Activated CD4-positive, alpha-beta memory T cell treated with anti-CD3 and anti-CD28 coated beads for 36 hours (primary cell): ENCODE measurements at regions not wholly inside any gene's neighbourhood (a gene's known extent, or its start where the extent isn't known, plus 50 kb on each side); places are given as distances from the start of the nearest gene placed in this dataset.

Experiments
- CTCF ChIA-PET: fragments of 350-600 bp; sonication (Branson Sonifier 250); formaldehyde crosslinking; loops from one replicate; lab custom pipeline; 2021; ENCODE audit warnings: antibody characterized with exemption, inconsistent platforms; lab: Charles Lee
- POLR2A ChIA-PET: fragments of 350-600 bp; sonication (Branson Sonifier 250); formaldehyde crosslinking; loops from one replicate; lab custom pipeline; 2021; ENCODE audit warnings: antibody characterized with exemption; lab: Charles Lee
- DNase-seq: peaks from one replicate; pipeline ENCODE4 v3.0.0-alpha.2; 2020
- H3K27ac Mint-ChIP-seq: one replicate; pipeline ENCODE4 v1.8.0; 2021; ENCODE audit warnings: mixed read lengths
- H3K27me3 Mint-ChIP-seq: one replicate; pipeline ENCODE4 v1.8.0; 2021; ENCODE audit warnings: mixed read lengths
- H3K36me3 Mint-ChIP-seq: one replicate; pipeline ENCODE4 v1.8.0; 2021; ENCODE audit warnings: mixed read lengths
- H3K4me1 Mint-ChIP-seq: one replicate; pipeline ENCODE4 v1.8.0; 2021; ENCODE audit warnings: low read depth, mixed read lengths
- H3K4me3 Mint-ChIP-seq: one replicate; pipeline ENCODE4 v1.8.0; 2021; ENCODE audit warnings: mild to moderate bottlenecking, mixed read lengths
- H3K9me3 Mint-ChIP-seq: one replicate; pipeline ENCODE4 v1.8.0; 2021; ENCODE audit warnings: mixed read lengths
- intact Hi-C: fragments of 100-400 bp; cut with micrococcal nuclease; formaldehyde crosslinking; loops from one replicate; pipeline ENCODE4 v1.15.1; 2023

GRCh38 chr20:60117065-60117464 lies 158.8 kb downstream of the CDH26 start:
- POLR2A ChIA-PET = no interaction called here
- no peaks in the 10 kb centered on the region for H3K9me3 Mint-ChIP-seq
- DNase-seq = no peak
- CTCF ChIA-PET = no interaction called here
- H3K4me1 Mint-ChIP-seq = no peaks in the 10 kb centered on the region
- peaks cover 2% of the 10 kb centered on the region for H3K27me3 Mint-ChIP-seq
- intact Hi-C loops = no loop called here
- no peak overlapping the region for H3K4me3 Mint-ChIP-seq
- no peak overlapping the region for H3K27ac Mint-ChIP-seq
- H3K36me3 Mint-ChIP-seq = no peaks in the 10 kb centered on the region

DNA sequence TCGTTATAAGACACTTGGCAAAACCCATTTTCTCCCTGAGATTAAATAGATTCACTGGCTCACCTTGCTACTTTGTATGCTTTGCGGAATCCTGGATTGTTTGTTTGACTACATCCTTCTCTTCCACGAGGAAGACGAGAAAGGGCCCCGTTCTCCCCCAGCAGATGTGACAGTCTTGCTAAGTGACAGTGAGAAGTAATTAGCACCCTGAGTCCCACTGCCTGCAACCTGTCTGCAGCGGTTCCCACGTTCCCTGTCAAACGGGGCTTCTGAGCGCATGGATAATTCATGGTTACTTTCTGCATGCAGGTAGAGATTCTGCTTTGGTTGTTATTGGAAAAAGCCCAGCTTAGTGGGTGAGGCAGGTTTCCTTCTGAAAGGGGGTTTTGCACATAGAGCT lies 163.7 kb downstream of the CDH26 start:
- Mint-ChIP-seq H3K9me3 (no peaks in the 10 kb centered on the region), H3K36me3 (no peaks in the 10 kb centered on the region), H3K4me3 (no peak overlapping the region), H3K27ac (no peak overlapping the region), H3K27me3 (peaks cover 6% of the 10 kb centered on the region), H3K4me1 (no peaks in the 10 kb centered on the region)
- intact Hi-C loops = no loop called here
- no peak for DNase-seq
- POLR2A ChIA-PET = no interaction called here
- CTCF ChIA-PET = interaction anchor here (0.9 kb wide), 1 partner anchor 90 kb away, joined by 3 read pairs; no protein-coding TSS in a partner anchor

- Mint-ChIP-seq H3K27ac (no peak overlapping the region), H3K36me3 (no peaks in the 10 kb centered on the region), H3K4me3 (no peak overlapping the region), H3K9me3 (no peaks in the 10 kb centered on the region), H3K4me1 (no peaks in the 10 kb centered on the region), H3K27me3 (peaks cover 6% of the 10 kb centered on the region)
- POLR2A ChIA-PET = no interaction called here
- intact Hi-C loops = no loop called here
- DNase-seq = no peak
- CTCF ChIA-PET = no interaction called here
These were observed 164.4 kb downstream of the CDH26 start for GRCh38 chr20:60122671-60123070.

DNA sequence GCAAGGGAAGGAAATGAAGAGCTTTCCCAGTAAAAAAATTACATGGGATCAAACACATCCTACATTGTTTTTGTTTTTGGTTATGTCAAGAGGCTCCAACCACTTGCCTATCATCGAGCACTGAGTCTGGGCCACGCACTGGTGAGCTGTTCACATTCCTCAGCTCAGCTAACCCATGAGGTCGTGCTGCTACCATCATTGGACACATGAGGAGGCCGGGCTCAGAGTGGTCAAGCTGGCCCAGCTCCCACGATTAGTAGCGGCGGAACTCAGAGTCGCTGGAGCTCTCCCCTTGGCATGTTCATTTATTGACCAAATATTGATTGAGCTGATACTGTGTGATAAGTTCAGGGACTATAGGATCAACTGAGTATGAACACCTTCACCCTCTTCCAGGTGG lies 164.9 kb downstream of the CDH26 start:
- H3K4me3 Mint-ChIP-seq = no peak overlapping the region
- CTCF ChIA-PET = no interaction called here
- DNase-seq = no peak
- peaks cover 3% of the 10 kb centered on the region for H3K27me3 Mint-ChIP-seq
- POLR2A ChIA-PET = no interaction called here
- no peak overlapping the region for H3K27ac Mint-ChIP-seq
- no peaks in the 10 kb centered on the region for H3K36me3 Mint-ChIP-seq
- H3K4me1 Mint-ChIP-seq = no peaks in the 10 kb centered on the region
- intact Hi-C loops = no loop called here
- no peaks in the 10 kb centered on the region for H3K9me3 Mint-ChIP-seq

DNA sequence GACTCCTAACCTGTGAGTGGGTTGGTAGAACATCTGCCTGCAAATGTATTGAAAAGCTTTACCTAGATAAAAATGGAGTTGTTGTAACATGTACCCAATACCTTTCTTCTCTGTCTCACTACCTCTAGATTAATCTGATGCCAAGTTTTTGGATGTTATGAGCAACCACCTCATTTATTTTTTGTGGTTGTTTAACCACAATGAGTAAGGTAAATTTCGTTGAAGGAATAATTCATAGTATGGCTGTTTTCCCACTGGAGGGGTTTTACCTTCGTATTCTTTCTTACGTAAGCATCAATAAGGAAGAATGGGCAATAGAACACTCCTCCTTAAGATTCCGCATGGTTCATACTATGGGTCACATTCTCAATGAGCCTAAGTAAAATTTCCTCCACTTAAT lies 165.4 kb downstream of the CDH26 start:
- ChIA-PET CTCF (no interaction called here), POLR2A (no interaction called here)
- H3K9me3 Mint-ChIP-seq = no peaks in the 10 kb centered on the region
- H3K4me1 Mint-ChIP-seq = no peaks in the 10 kb centered on the region
- H3K27me3 Mint-ChIP-seq = peaks cover 3% of the 10 kb centered on the region
- H3K27ac Mint-ChIP-seq = no peak overlapping the region
- H3K36me3 Mint-ChIP-seq = no peaks in the 10 kb centered on the region
- no peak for DNase-seq
- H3K4me3 Mint-ChIP-seq = no peak overlapping the region
- intact Hi-C loops = no loop called here

DNA sequence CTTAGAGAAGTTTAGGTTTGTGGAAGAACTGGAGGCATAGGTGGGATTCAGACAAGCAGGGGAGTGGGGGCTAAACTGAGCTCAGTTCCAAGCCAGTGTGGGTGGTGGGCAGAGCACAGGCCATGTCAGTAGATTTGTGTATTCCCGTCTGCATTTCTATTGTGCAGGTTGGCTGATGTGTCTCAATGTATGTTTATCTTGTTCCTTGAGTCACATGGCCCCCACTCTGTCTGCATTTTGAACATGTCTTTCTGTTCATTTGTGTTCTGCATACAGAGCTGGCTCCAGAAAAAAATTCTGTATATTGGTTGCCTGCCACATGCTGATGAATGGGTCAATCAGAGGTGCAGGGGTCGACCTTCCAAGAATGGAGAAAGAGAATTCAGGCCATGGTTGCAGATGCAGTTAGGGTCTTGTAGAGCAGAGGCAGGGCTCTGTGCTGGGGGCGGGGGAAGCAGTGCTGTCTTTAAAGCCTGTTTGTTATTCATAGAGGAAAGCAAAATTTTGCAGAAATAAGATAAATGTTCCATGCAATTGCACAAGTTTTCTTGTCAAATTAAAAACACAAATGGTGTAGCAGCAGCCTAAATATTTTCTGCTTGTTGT lies 166.7 kb downstream of the CDH26 start:
- Mint-ChIP-seq H3K27ac (no peak overlapping the region), H3K4me3 (no peak overlapping the region), H3K4me1 (no peaks in the 10 kb centered on the region), H3K9me3 (no peaks in the 10 kb centered on the region), H3K36me3 (no peaks in the 10 kb centered on the region), H3K27me3 (peaks cover 3% of the 10 kb centered on the region)
- intact Hi-C loops = no loop called here
- no peak for DNase-seq
- ChIA-PET POLR2A (no interaction called here), CTCF (interaction anchor here (0.9 kb wide), 1 partner anchor 13 kb away, joined by 3 read pairs; no protein-coding TSS in a partner anchor)

DNA sequence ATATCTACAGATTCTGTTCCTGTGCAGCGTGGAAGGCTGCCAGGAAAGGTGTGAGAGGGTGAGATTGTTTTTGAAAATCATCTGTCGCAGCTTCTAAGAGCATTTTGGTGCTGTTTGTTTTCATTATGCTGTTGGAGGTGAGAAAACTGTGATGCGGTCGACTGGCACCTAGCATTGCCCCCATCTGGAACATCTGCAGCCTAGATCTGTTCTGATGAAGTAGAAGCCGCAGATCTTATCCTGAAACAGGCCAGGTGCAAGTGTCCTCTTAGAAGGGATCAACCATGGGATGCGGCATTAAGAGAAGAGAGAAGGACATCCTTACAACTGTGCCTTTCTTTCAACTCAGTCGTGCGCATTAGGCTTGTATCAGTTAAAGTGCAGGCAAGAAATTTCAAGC lies 167.3 kb downstream of the CDH26 start:
- ChIA-PET CTCF (no interaction called here), POLR2A (no interaction called here)
- Mint-ChIP-seq H3K4me1 (no peaks in the 10 kb centered on the region), H3K4me3 (no peak overlapping the region), H3K27me3 (peaks cover 3% of the 10 kb centered on the region), H3K27ac (no peak overlapping the region), H3K36me3 (no peaks in the 10 kb centered on the region), H3K9me3 (no peaks in the 10 kb centered on the region)
- intact Hi-C loops = no loop called here
- no peak for DNase-seq

GRCh38 chr20:60126975-60127374 lies 168.8 kb downstream of the CDH26 start:
- H3K9me3 Mint-ChIP-seq = no peaks in the 10 kb centered on the region
- no peak overlapping the region for H3K4me3 Mint-ChIP-seq
- intact Hi-C loops = no loop called here
- no peaks in the 10 kb centered on the region for H3K36me3 Mint-ChIP-seq
- H3K27me3 Mint-ChIP-seq = peaks cover 5% of the 10 kb centered on the region
- no peak for DNase-seq
- H3K27ac Mint-ChIP-seq = no peak overlapping the region
- POLR2A ChIA-PET = no interaction called here
- CTCF ChIA-PET = interaction anchor here (1.0 kb wide), 1 partner anchor 11 kb away, joined by 3 read pairs; no protein-coding TSS in a partner anchor
- no peaks in the 10 kb centered on the region for H3K4me1 Mint-ChIP-seq

DNA sequence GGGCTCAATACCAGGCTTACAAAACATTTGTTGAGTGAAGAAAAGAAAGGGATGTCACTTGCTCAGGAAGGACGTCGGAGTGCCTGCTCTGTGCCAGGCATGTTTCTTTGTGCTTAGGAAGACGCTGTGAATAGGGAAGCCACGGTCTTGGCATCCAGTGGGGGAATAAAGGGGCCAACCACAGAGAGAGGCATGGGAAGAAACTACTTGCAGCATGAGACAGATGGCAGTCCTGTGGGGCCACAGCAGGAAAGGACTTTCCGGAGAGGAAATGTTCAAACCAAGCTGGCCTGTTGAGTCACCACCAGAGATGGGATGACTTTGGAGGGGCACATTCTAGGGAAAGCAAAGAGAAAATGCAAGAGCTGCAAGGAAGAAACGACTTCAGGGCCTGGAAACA lies 173.2 kb downstream of the CDH26 start:
- H3K4me3 Mint-ChIP-seq = no peak overlapping the region
- no peak overlapping the region for H3K27ac Mint-ChIP-seq
- ChIA-PET POLR2A (no interaction called here), CTCF (no interaction called here)
- H3K9me3 Mint-ChIP-seq = no peaks in the 10 kb centered on the region
- no peak for DNase-seq
- no peaks in the 10 kb centered on the region for H3K36me3 Mint-ChIP-seq
- intact Hi-C loops = no loop called here
- H3K27me3 Mint-ChIP-seq = peaks cover 1% of the 10 kb centered on the region
- H3K4me1 Mint-ChIP-seq = no peaks in the 10 kb centered on the region

DNA sequence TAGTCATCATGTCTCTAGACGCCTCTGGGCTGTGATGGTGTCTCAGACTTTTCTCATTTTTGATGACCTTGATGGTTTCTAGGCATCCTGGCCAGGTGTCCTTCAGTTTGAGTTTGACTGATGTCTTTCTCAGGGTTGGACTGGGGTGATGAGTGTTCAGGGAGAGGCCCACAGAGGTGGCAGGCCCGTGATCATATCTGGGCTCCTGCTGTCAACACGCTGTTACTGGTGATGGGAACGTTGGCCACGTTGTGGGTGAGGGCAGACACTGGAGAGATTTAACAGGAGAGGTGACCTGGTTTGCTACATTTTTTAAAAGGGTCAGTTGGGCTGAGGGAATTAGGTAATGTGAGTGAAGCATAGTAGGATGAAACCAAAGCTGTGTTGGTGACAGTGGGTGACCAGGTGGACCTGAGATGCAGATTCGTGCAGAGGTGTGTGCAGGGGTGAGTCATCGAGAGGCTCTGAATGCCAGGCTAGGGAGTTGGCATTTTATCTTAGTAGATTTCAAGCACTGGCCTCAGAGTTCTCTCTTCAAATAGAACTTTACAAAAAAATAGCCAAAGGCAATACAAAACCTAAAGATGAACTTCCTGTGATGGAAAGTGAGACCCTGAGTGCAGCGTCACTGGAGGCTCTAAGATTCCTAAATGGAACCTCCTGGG lies 174.1 kb downstream of the CDH26 start:
- intact Hi-C loops = no loop called here
- Mint-ChIP-seq H3K9me3 (no peaks in the 10 kb centered on the region), H3K27ac (no peak overlapping the region), H3K36me3 (no peaks in the 10 kb centered on the region), H3K27me3 (peaks cover 1% of the 10 kb centered on the region), H3K4me1 (no peaks in the 10 kb centered on the region), H3K4me3 (no peak overlapping the region)
- ChIA-PET POLR2A (no interaction called here), CTCF (no interaction called here)
- DNase-seq = no peak

- POLR2A ChIA-PET = no interaction called here
- intact Hi-C loops = no loop called here
- Mint-ChIP-seq H3K4me3 (no peak overlapping the region), H3K9me3 (no peaks in the 10 kb centered on the region), H3K36me3 (no peaks in the 10 kb centered on the region), H3K27ac (no peak overlapping the region), H3K27me3 (peaks cover 1% of the 10 kb centered on the region), H3K4me1 (no peaks in the 10 kb centered on the region)
- no peak for DNase-seq
- CTCF ChIA-PET = no interaction called here
These were observed 174.8 kb downstream of the CDH26 start for GRCh38 chr20:60132827-60133670.

DNA sequence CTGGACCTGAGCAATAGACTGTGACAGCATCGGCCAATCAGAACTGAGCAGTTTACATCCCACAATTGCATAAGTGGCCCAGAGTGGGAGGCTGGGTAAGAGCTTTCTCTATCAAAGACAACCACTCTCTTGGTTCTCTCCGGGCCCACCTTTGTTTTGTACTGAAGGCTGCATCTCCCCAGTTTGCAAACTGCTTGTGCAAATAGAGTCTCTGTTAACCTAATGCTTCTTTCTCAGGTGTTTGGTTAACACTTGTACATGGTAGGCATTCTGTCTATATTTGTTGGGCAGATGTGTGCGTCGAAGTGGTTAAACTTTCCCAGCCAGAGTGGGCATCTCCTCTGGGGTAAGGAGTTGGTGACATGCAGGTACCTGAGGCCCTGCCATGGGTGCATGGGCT lies 177.1 kb downstream of the CDH26 start:
- no peak for DNase-seq
- ChIA-PET CTCF (interaction anchor here (3.0 to 3.3 kb wide), 2 partner anchors 78 to 128 kb away, joined by 15 to 20 read pairs; no protein-coding TSS in a partner anchor), POLR2A (no interaction called here)
- Mint-ChIP-seq H3K4me3 (no peak overlapping the region), H3K4me1 (no peaks in the 10 kb centered on the region), H3K9me3 (no peaks in the 10 kb centered on the region), H3K36me3 (no peaks in the 10 kb centered on the region), H3K27me3 (peaks cover 1% of the 10 kb centered on the region), H3K27ac (no peak overlapping the region)
- intact Hi-C loops = no loop called here
